Hepatocyte (in vitro differentiated cells): ENCODE measurements at regions not wholly inside any gene's neighbourhood (a gene's known extent, or its start where the extent isn't known, plus 50 kb on each side); places are given as distances from the start of the nearest gene placed in this dataset.

ENCODE experiments used
- DNase-seq: peaks from one replicate; pipeline ENCODE4 v3.0.0-alpha.2; 2016; ENCODE audit warnings: low spot score
- H2AFZ ChIP-seq: fragments of 200-600 bp; sonication (generic); 2 replicates; pipeline ENCODE4 v1.6.0; 2016; ENCODE audit warnings: antibody characterized with exemption, mild to moderate bottlenecking
- H3K27ac ChIP-seq: fragments of 200-600 bp; sonication (generic); 2 replicates; pipeline ENCODE4 v1.5.1; 2016; ENCODE audit warnings: mild to moderate bottlenecking
- H3K27me3 ChIP-seq: fragments of 200-600 bp; sonication (generic); 2 replicates; pipeline ENCODE4 v1.6.1; 2016
- H3K36me3 ChIP-seq: fragments of 200-600 bp; sonication (generic); replicated peaks from 2 replicates; pipeline ENCODE4 v1.5.1; 2016; ENCODE audit warnings: low read depth; ENCODE audit not compliant: insufficient read depth
- H3K4me1 ChIP-seq: fragments of 200-600 bp; sonication (generic); 2 replicates; pipeline ENCODE4 v1.5.1; 2016; ENCODE audit warnings: mild to moderate bottlenecking, moderate library complexity; ENCODE audit not compliant: insufficient read depth
- H3K4me2 ChIP-seq: fragments of 200-600 bp; sonication (generic); 2 replicates; pipeline ENCODE4 v1.6.0; 2016
- H3K4me3 ChIP-seq: fragments of 200-600 bp; sonication (generic); 2 replicates; pipeline ENCODE4 v1.5.1; 2016; ENCODE audit warnings: mild to moderate bottlenecking
- H3K79me2 ChIP-seq: fragments of 200-600 bp; sonication (generic); 2 replicates; pipeline ENCODE4 v1.6.0; 2017; ENCODE audit warnings: mild to moderate bottlenecking
- H3K9me2 ChIP-seq: fragments of 200-600 bp; sonication (generic); replicated peaks from 2 replicates; pipeline ENCODE4 v1.6.0; 2017; ENCODE audit warnings: mild to moderate bottlenecking; ENCODE audit not compliant: insufficient read depth
- H3K9me3 ChIP-seq: fragments of 200-600 bp; sonication (generic); 2 replicates; pipeline ENCODE4 v1.5.1; 2016; ENCODE audit warnings: low read depth, mild to moderate bottlenecking
- H4K20me1 ChIP-seq: fragments of 200-600 bp; sonication (generic); 2 replicates; pipeline ENCODE4 v1.6.0; 2016; ENCODE audit warnings: mild to moderate bottlenecking; ENCODE audit not compliant: insufficient read depth, poor library complexity, severe bottlenecking
- EZH2 ChIP-seq: fragments of 200-600 bp; sonication (generic); IDR thresholded peaks from 2 replicates; pipeline ENCODE4 v1.6.1; 2016; ENCODE audit warnings: antibody characterized with exemption, mild to moderate bottlenecking, borderline replicate concordance
- EZH2phosphoT487 ChIP-seq: fragments of 200-600 bp; sonication (generic); IDR thresholded peaks from one replicate; pipeline ENCODE4 v1.6.1; 2018; ENCODE audit warnings: antibody characterized with exemption, mild to moderate bottlenecking, low read depth, moderate library complexity; ENCODE audit not compliant: unreplicated experiment, severe bottlenecking
- WGBS: methylation state at CpG from one replicate; pipeline ENCODE4 v1.1.6; 2016; ENCODE audit warnings: low lambda C conversion rate; ENCODE audit errors: missing lambda C conversion rate; 5-methylcytosine and 5-hydroxymethylcytosine counted together
- TF ChIP-seq, protein P1 (sequence below): fragments of 200-600 bp; sonication (generic); IDR thresholded peaks from 2 replicates; pipeline ENCODE4 v1.5.1; 2016; ENCODE audit warnings: antibody characterized with exemption, mild to moderate bottlenecking; ENCODE audit not compliant: poor library complexity

DNA sequence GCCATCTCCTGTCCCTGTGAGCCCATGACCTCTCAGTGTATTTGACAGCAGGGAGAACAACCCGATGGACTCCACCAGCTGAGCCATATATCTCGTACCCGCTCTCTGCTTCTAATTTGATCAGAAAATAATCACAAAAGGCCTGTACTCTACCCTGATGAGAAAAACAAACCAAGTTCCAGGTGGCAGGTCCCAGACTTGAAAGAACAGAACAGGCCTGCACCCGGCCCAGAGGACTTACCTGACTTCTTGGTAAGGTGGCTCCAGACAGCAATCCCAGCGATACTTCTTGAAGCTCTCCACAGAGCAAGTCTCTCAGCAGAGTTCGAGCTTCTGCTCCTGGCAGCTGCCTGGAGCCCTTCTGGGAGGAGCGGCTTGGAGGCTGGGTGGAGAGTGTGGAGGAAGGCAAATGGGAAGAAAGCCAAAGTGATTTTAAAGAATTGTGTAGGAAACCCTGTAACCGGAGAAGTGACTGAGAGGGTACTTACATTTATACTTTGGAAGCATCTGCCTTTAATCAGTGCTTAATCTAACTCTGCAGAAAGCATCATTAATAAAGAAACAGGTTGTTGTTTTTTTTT is 91.6 kb downstream of the SCN11A start:
- DNase-seq: peak; percentile 19
- H3K4me1 ChIP-seq: peaks cover 4% of the 10 kb centered on the region
- H3K79me2 ChIP-seq: no peaks in the 10 kb centered on the region
- no peak overlapping the region for H3K4me3 ChIP-seq
- 63% methylated on average over 8 of the region's 8 CpGs for WGBS
- no peak overlapping the region for H3K27ac ChIP-seq
- peak overlapping the region; percentile 48 for H3K4me2 ChIP-seq
- H3K9me2 ChIP-seq: no peaks in the 10 kb centered on the region
- no peaks in the 10 kb centered on the region for H3K9me3 ChIP-seq
- H3K36me3 ChIP-seq: no peaks in the 10 kb centered on the region
- H3K27me3 ChIP-seq: no peaks in the 10 kb centered on the region
- no peak overlapping the region for H2AFZ ChIP-seq
- no peaks in the 10 kb centered on the region for H4K20me1 ChIP-seq
- TF ChIP-seq EZH2phosphoT487 (no peak), EZH2 (no peak)
- TF ChIP-seq, protein P1, sequence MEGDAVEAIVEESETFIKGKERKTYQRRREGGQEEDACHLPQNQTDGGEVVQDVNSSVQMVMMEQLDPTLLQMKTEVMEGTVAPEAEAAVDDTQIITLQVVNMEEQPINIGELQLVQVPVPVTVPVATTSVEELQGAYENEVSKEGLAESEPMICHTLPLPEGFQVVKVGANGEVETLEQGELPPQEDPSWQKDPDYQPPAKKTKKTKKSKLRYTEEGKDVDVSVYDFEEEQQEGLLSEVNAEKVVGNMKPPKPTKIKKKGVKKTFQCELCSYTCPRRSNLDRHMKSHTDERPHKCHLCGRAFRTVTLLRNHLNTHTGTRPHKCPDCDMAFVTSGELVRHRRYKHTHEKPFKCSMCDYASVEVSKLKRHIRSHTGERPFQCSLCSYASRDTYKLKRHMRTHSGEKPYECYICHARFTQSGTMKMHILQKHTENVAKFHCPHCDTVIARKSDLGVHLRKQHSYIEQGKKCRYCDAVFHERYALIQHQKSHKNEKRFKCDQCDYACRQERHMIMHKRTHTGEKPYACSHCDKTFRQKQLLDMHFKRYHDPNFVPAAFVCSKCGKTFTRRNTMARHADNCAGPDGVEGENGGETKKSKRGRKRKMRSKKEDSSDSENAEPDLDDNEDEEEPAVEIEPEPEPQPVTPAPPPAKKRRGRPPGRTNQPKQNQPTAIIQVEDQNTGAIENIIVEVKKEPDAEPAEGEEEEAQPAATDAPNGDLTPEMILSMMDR: no peak

DNA sequence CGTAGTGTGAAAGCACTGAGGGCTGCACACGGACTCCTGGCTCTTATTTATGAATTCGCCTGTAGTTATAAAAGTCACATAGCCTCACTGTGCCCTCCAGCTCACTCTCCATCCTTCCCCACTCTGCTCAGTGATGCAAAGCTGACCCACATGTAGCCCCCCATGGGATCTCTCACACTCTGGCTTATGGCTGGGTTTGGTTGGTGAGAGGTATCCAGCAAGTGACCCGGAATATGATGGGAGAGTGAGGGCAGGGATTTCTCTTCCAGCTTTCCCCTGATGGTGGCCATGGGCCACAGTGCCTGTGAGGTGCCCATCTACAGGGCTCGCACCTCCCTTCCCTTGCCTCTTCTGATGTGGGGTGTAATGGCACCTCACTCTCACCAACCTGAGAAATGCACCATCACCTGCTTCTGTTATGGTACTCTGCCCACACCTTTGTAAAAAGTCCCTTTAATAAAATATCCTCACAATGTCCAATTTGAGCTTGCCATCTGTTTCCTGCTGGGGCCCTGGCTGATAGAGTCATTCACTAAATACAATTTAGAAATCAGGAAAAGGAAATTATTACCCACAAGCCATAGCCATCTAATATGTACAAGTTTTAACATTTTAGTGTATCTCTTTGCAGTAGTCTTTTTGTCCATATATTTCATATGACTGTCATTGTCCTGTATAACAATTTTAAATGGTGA is 93.6 kb downstream of the SCN11A start:
- 93% methylated on average over 5 of the region's 5 CpGs for WGBS
- no peak for DNase-seq
- Histone ChIP-seq H3K27me3 (no peaks in the 10 kb centered on the region), H4K20me1 (no peaks in the 10 kb centered on the region), H3K27ac (no peak overlapping the region), H2AFZ (no peak overlapping the region), H3K36me3 (no peaks in the 10 kb centered on the region), H3K9me2 (no peaks in the 10 kb centered on the region), H3K4me3 (no peak overlapping the region), H3K9me3 (no peaks in the 10 kb centered on the region), H3K4me2 (no peak overlapping the region), H3K4me1 (peaks cover 4% of the 10 kb centered on the region), H3K79me2 (no peaks in the 10 kb centered on the region)
- TF ChIP-seq, protein P1: no peak
- TF ChIP-seq EZH2: no peak

DNA sequence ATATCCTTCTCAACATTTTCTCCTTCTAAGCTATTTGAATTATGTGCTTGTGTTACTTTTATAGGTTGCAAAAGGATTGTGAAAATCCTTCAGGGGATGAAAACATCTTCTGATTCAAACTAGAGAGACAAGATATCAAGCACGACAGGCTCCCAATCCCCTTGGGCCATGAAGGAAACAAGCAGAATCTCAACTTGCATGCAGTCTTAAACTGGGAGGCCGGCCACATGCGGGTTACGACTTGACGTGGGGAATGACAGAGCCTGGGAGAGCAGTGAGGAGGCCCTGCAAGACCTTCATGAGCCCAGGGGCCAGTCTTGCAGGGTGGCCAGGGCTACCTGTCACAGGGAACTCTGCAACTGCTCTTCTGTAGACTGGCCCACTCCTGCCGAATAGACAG is 94.4 kb downstream of the SCN11A start:
- H3K4me3 ChIP-seq: no peak overlapping the region
- no peak for TF ChIP-seq EZH2phosphoT487
- TF ChIP-seq, protein P1: no peak
- no peak for TF ChIP-seq EZH2
- peak overlapping the region; percentile 21 for H3K4me2 ChIP-seq
- H3K79me2 ChIP-seq: no peaks in the 10 kb centered on the region
- DNase-seq: no peak
- WGBS: 59% methylated on average over 6 of the region's 6 CpGs
- no peaks in the 10 kb centered on the region for H3K9me2 ChIP-seq
- no peaks in the 10 kb centered on the region for H3K27me3 ChIP-seq
- H4K20me1 ChIP-seq: no peaks in the 10 kb centered on the region
- no peaks in the 10 kb centered on the region for H3K9me3 ChIP-seq
- H2AFZ ChIP-seq: no peak overlapping the region
- H3K27ac ChIP-seq: no peak overlapping the region
- peaks cover 4% of the 10 kb centered on the region for H3K4me1 ChIP-seq
- H3K36me3 ChIP-seq: no peaks in the 10 kb centered on the region
